ENCODE measurements at regions not wholly inside any gene's neighbourhood (a gene's known extent, or its start where the extent isn't known, plus 50 kb on each side); places are given as distances from the start of the nearest gene placed in this dataset.

- H3K27me3 ChIP-seq (ENCODE audit: insufficient read depth, low read length): no peaks in the 10 kb centered on the region
- H3K36me3 ChIP-seq (ENCODE audit: insufficient read depth, low read length): no peaks in the 10 kb centered on the region
- TF ChIP-seq, protein P1, sequence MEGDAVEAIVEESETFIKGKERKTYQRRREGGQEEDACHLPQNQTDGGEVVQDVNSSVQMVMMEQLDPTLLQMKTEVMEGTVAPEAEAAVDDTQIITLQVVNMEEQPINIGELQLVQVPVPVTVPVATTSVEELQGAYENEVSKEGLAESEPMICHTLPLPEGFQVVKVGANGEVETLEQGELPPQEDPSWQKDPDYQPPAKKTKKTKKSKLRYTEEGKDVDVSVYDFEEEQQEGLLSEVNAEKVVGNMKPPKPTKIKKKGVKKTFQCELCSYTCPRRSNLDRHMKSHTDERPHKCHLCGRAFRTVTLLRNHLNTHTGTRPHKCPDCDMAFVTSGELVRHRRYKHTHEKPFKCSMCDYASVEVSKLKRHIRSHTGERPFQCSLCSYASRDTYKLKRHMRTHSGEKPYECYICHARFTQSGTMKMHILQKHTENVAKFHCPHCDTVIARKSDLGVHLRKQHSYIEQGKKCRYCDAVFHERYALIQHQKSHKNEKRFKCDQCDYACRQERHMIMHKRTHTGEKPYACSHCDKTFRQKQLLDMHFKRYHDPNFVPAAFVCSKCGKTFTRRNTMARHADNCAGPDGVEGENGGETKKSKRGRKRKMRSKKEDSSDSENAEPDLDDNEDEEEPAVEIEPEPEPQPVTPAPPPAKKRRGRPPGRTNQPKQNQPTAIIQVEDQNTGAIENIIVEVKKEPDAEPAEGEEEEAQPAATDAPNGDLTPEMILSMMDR (IDR thresholded peaks at IDR 0.05; ENCODE audit: extremely low read depth, low read depth, low read length): no peak
- no peaks in the 10 kb centered on the region for H4K20me1 ChIP-seq (ENCODE audit: insufficient read depth, low read length)
- no peak for DNase-seq (ENCODE audit: insufficient read length, low spot score, missing footprints)
- H3K4me2 ChIP-seq (ENCODE audit: insufficient read depth, low read length): no peak overlapping the region
- no peak overlapping the region for H3K4me3 ChIP-seq (ENCODE audit: insufficient read depth, low read length)
- no peaks in the 10 kb centered on the region for H3K9me3 ChIP-seq (ENCODE audit: low read depth, low read length)
- no peak overlapping the region for H2AFZ ChIP-seq (ENCODE audit: low read length)
- H3K27ac ChIP-seq (ENCODE audit: low read depth, low read length): no peak overlapping the region
- H3K79me2 ChIP-seq (ENCODE audit: insufficient read depth, low read length): no peaks in the 10 kb centered on the region
- H3K4me1 ChIP-seq (ENCODE audit: insufficient read depth, low read length): no peaks in the 10 kb centered on the region
Measured at GRCh38 chr13:37339386-37339735, 233.9 kb upstream of the CSNK1A1L start.

DNA sequence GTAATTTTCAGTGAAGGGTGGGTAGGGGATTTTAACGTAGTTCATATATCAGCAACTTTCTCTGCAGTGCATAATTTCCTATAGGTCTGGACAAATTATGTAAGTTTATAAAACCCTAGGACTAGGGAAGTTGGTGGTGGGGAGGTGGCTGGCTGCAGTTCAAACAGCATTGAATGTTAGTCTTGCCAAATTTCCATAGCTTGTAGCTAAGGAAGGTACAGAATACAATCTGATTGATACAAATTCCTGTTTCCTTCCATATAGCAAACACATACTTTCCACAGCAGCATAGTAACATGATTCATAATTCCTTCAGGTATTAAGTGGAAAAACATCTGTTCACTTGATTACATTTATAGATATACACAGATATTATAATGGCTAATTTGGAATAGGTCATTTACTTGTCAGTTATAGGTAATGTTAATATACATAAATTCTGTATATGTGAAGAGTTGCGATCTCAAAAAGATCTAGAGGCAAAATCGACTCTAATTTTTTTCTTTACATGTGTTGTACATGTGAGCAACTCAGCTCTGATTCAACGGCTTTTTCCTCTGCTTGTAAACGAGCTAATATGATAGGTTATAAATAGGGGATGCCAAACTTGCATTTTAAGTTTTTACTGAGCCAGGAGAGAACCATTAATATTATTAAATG lies 233.4 kb upstream of the CSNK1A1L start:
- Histone ChIP-seq H3K4me3 (ENCODE audit: insufficient read depth, low read length) (no peak overlapping the region), H3K79me2 (ENCODE audit: insufficient read depth, low read length) (no peaks in the 10 kb centered on the region), H2AFZ (ENCODE audit: low read length) (no peak overlapping the region), H3K36me3 (ENCODE audit: insufficient read depth, low read length) (no peaks in the 10 kb centered on the region), H3K4me1 (ENCODE audit: insufficient read depth, low read length) (no peaks in the 10 kb centered on the region), H3K4me2 (ENCODE audit: insufficient read depth, low read length) (no peak overlapping the region), H3K27me3 (ENCODE audit: insufficient read depth, low read length) (no peaks in the 10 kb centered on the region), H3K27ac (ENCODE audit: low read depth, low read length) (no peak overlapping the region), H4K20me1 (ENCODE audit: insufficient read depth, low read length) (no peaks in the 10 kb centered on the region), H3K9me3 (ENCODE audit: low read depth, low read length) (no peaks in the 10 kb centered on the region)
- TF ChIP-seq, protein P1 (IDR thresholded peaks at IDR 0.05; ENCODE audit: extremely low read depth, low read depth, low read length): no peak
- no peak for DNase-seq (ENCODE audit: insufficient read length, low spot score, missing footprints)

DNA sequence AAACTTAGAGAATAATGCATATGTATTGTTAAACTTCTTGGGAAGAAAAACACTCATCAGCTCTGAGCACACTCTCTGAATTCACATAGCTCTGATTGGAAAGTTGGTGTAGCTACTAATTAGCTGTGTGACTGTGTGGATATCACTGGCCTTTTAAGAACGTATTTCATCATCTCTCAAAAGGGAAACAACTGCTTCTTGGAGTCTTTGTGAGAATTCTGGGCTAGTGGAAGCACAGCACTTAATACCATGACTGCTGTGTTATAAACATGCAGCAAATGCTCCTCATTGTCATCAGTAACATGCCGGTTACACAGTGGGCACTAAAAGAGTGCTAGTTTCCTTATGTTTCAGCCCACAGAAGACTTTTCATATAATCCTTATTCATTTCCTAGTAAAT lies 220.9 kb upstream of the CSNK1A1L start:
- TF ChIP-seq, protein P1 (IDR thresholded peaks at IDR 0.05; ENCODE audit: extremely low read depth, low read depth, low read length): no peak
- no peak overlapping the region for H3K4me3 ChIP-seq (ENCODE audit: insufficient read depth, low read length)
- H3K4me2 ChIP-seq (ENCODE audit: insufficient read depth, low read length): no peak overlapping the region
- no peaks in the 10 kb centered on the region for H3K4me1 ChIP-seq (ENCODE audit: insufficient read depth, low read length)
- no peaks in the 10 kb centered on the region for H4K20me1 ChIP-seq (ENCODE audit: insufficient read depth, low read length)
- no peaks in the 10 kb centered on the region for H3K36me3 ChIP-seq (ENCODE audit: insufficient read depth, low read length)
- no peaks in the 10 kb centered on the region for H3K9me3 ChIP-seq (ENCODE audit: low read depth, low read length)
- no peak for DNase-seq (ENCODE audit: insufficient read length, low spot score, missing footprints)
- H3K79me2 ChIP-seq (ENCODE audit: insufficient read depth, low read length): no peaks in the 10 kb centered on the region
- H3K27me3 ChIP-seq (ENCODE audit: insufficient read depth, low read length): no peaks in the 10 kb centered on the region
- no peak overlapping the region for H3K27ac ChIP-seq (ENCODE audit: low read depth, low read length)
- peak overlapping the region; percentile 58 for H2AFZ ChIP-seq (ENCODE audit: low read length)

GRCh38 chr13:37319031-37319443 lies 213.6 kb upstream of the CSNK1A1L start:
- no peaks in the 10 kb centered on the region for H3K27me3 ChIP-seq (ENCODE audit: insufficient read depth, low read length)
- no peaks in the 10 kb centered on the region for H3K79me2 ChIP-seq (ENCODE audit: insufficient read depth, low read length)
- H3K4me2 ChIP-seq (ENCODE audit: insufficient read depth, low read length): no peak overlapping the region
- H3K36me3 ChIP-seq (ENCODE audit: insufficient read depth, low read length): no peaks in the 10 kb centered on the region
- DNase-seq (ENCODE audit: insufficient read length, low spot score, missing footprints): no peak
- H3K9me3 ChIP-seq (ENCODE audit: low read depth, low read length): no peaks in the 10 kb centered on the region
- H3K4me3 ChIP-seq (ENCODE audit: insufficient read depth, low read length): no peak overlapping the region
- H4K20me1 ChIP-seq (ENCODE audit: insufficient read depth, low read length): no peaks in the 10 kb centered on the region
- TF ChIP-seq, protein P1 (IDR thresholded peaks at IDR 0.05; ENCODE audit: extremely low read depth, low read depth, low read length): no peak
- peaks cover under 1% of the 10 kb centered on the region for H3K4me1 ChIP-seq (ENCODE audit: insufficient read depth, low read length)
- no peak overlapping the region for H2AFZ ChIP-seq (ENCODE audit: low read length)
- H3K27ac ChIP-seq (ENCODE audit: low read depth, low read length): no peak overlapping the region

Data from osteoblast (primary cell).